ENCODE measurements at regions not wholly inside any gene's neighbourhood (a gene's known extent, or its start where the extent isn't known, plus 50 kb on each side); places are given as distances from the start of the nearest gene placed in this dataset.

- DNase-seq, result no peak
These were observed 288.0 kb upstream of the JAG1 start for GRCh38 chr20:10961651-10962288.

DNA sequence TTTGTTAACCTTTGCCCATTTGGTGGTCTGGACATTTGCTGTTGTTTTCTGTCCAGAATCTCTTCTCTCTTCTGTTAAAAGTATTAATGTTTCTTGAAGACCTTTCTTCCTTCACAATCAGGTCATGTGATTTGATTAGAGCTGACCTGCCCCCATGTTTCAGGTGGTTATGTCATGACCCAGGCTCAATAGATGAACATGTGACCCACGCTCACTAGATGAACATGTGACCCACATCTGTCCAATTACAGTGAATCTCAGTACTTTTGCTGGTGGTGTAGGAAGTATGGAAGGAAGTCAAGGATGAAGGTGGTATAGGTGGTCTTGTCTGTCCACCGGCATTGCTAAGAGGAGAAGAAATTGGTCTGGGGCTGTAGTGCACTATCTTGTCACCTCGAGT, 289.1 kb upstream of the JAG1 start:
- DNase-seq, result no peak

DNA sequence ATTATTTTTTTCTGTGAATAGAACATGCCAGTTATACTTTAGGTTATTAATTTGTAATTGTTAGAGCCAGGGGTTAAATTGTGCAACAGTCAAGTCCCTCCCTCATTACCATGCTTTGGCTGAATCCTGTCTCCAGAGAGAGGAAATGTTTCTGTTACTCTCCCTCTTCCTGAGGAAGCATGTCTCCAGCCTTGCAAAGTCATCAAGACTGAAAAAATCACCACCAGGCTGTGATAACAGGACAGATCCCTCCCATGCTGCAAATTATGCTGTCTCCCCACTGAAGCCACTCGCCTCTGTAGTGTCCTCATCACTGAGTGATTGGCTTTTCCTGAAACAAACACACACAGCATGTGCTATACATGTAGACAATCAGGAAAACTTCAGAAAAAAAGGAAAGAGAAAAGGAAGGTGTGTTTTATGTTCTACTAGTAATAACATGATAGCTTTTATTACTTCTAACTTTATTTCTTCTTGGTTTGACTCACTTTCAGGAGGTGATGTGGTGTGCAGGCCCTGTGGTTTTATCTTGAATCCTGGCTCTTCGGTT, 290.0 kb upstream of the JAG1 start:
- no peak for DNase-seq

- no peak for DNase-seq
These were observed 292.2 kb upstream of the JAG1 start for GRCh38 chr20:10965936-10966470.

DNA sequence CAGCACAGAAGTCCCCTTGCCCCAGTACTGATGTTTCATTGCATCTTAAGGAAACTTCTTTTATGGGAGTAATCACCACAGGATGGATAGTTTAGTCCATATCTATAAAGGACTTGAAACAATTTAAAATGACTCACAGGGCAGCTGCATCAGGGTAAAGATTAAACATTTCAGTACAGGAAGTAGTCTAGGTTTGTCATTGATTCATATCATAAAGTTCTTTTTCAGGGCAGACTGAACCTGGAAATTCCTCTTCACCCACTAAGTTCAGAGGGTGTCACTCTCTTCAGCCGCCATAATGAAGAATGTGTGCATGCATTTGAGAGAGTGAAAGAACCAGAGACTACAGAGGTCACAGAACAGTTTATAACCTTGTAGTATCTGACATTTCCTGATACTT, 296.3 kb upstream of the JAG1 start:
- DNase-seq, result no peak

- DNase-seq, result no peak
These were observed 297.3 kb upstream of the JAG1 start for GRCh38 chr20:10971096-10971495.

- DNase-seq, result no peak
These were observed 298.5 kb upstream of the JAG1 start for GRCh38 chr20:10972219-10972860.

GRCh38 chr20:10976051-10976450, 302.3 kb upstream of the JAG1 start:
- no peak for DNase-seq

DNA sequence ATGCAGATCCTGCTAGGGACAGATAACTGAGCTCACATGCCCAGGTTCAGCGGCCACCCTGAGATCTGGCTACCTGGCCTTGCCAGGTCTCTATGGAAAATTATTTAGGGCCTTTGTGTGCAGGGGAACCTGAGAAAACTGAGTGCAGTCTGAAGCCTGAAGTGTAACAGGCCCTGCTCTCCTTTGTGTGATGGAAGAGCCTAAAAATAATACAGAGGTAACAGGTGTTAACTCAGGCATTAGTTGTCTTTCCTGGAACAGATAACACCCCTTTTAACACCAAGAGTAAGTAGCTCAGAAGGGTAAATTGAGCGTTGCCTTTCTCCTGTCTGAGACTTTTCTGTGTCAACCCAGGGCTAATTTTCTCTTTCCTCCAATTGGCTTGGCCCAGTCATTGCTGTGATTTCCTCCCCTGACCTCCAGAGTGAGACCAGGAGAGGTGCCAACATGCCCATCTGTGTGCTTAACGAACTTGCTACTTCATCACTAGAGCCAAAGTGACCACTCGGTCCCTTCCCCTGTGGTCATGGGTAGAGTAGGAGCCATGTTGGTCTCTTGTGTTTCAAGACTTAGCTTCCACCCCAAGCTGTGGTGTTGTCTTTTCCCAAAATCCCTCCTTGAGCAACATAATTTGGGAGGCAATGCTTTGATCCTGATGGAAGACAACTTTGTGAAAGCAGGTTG, 304.4 kb upstream of the JAG1 start:
- DNase-seq, result no peak

GRCh38 chr20:10978713-10979112, 304.9 kb upstream of the JAG1 start:
- no peak for DNase-seq

- no peak for DNase-seq
These were observed 308.9 kb upstream of the JAG1 start for GRCh38 chr20:10982692-10983091.

GRCh38 chr20:10984294-10984693, 310.5 kb upstream of the JAG1 start:
- DNase-seq, result no peak

DNA sequence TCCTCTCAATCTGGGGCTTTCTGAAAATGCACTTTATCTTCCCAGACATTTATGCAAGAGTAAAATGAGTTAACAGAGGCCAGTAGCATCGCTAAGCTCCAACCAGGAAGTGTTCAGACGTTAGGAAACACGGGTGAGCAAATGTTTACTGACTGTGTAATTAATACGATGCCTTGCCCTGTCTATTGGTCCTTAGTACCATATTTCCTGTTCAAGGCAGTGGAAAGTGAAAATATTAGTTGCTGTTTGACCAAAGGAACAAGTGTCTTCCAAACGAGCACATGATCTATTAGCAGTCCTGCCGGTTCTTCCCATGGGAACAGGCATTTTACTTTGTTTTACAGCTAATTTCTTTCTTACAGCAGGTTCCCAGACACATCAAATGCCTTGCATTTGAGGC, 311.1 kb upstream of the JAG1 start:
- DNase-seq, result no peak

- DNase-seq, result no peak
These were observed 311.7 kb upstream of the JAG1 start for GRCh38 chr20:10985536-10985935.

DNA sequence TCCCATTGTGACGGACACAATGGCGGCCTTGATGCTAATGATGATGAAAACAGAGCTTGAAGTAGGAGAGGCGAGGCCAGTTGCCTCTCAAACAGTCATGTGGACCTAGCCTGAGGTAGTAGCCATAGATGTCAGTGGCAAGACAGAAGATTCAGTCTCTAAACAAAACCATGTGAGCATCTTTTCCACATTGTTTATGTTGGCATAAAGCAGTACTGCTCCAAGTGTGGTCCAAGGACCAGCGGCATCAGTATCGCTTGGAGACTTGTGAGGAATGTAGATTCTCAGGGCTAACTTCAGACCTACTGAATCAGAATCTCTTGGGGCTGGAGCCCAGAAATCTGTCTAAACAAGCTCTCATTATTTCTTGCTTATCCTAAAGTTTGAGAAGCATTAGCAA, 312.8 kb upstream of the JAG1 start:
- DNase-seq, result no peak

GRCh38 chr20:10987651-10988383, 314.0 kb upstream of the JAG1 start:
- no peak for DNase-seq

DNA sequence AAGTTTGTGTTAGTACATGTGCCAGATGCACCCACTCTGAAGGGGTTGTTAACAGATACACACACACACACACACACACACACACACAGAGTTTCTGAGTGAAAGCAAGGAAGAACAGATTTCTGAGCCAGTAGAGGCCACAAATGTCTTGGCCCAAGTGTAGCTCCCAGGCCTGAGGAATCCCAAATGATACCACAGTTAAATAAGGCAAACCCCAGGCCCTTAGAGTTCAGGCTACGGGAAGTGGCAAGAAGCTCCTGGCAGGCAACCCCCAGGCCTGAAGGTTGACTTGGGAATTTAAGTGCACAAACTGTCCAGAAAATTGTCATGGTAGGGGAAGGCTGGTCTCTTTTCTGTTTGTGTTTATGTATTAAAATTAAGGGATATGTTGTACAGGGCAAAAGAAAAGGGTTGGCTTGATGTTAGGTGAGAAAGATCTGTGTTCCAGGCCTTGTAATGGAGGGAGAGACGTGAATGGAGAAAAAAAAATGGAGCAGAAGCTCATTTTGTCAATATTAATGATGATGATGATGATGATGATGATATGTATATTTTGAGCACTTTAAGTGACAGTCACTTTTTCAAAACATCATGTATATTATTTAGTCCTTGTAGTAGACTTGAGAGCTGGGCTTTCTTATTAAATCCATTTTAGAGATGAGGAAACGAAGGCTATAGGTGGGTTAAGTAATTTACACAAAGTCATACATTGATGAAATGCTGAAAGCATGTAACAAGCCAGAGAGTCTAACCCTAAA, 317.0 kb upstream of the JAG1 start:
- no peak for DNase-seq

GRCh38 chr20:10992731-10993130, 318.9 kb upstream of the JAG1 start:
- no peak for DNase-seq

- no peak for DNase-seq
These were observed 321.3 kb upstream of the JAG1 start for GRCh38 chr20:10994991-10995700.

DNA sequence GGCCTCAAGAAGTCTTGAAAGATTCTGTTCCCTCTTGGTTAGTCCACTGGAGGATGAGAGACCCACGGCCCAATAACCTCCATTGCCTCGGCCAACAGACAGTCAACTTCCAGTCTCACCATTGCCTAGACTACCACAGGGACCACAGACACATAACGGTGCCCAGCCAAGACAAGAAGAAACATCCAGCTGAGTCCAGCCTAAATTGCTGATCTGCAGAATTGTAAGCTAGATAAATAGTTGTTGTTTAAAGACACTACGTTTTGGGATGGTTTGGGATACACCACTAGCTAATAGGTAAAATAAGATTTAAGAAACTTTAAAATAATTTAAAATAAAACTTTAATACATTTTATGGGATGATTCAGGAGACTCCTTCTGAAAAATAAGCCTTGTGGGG, 324.7 kb upstream of the JAG1 start:
- DNase-seq, result no peak

DNA sequence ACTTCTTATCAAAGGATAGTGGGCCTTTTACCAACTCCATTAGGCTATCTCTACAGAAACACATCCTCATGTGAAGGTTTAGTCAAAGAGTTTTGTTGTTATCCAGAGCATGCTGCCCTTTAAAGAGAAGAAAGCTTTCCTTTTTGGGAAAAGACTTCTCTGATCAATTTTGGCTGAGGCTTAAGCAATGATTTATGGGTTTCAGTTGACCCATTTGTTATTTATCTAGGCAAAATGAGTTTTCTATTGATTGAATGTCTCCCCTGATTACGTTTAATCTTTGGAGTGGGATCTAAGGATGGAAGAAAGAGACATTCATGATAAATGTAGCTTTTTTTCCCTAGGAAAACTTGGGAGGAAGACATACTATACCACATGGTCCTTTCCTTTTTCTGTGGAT, 326.6 kb upstream of the JAG1 start:
- DNase-seq, result no peak

GRCh38 chr20:11001302-11001701, 327.5 kb upstream of the JAG1 start:
- no peak for DNase-seq
